ENCODE measurements at regions not wholly inside any gene's neighbourhood (a gene's known extent, or its start where the extent isn't known, plus 50 kb on each side); places are given as distances from the start of the nearest gene placed in this dataset.

- no peaks in the 10 kb centered on the region for H3K4me1 ChIP-seq (ENCODE audit: control insufficient read depth in 1 of 2, insufficient read depth in 2 of 2, low read length in 2 of 2)
- no TSS peak for BruUV-seq (replicated peaks)
- intact Hi-C loops (cut with micrococcal nuclease), result no loop called here
- H4K20me1 ChIP-seq (ENCODE audit: insufficient read depth), result no peaks in the 10 kb centered on the region
- no peaks in the 10 kb centered on the region for H3K9me3 ChIP-seq (ENCODE audit: control insufficient read depth in 1 of 2, insufficient read depth in 1 of 2, low read depth in 1 of 2, low read length in 2 of 2)
- no peak overlapping the region for H3K4me2 ChIP-seq (ENCODE audit: low read length)
- H3K9me2 ChIP-seq (ENCODE audit: insufficient read depth), result no peaks in the 10 kb centered on the region
- no peaks in the 10 kb centered on the region for H3K36me3 ChIP-seq (ENCODE audit: control insufficient read depth in 1 of 2, insufficient read depth in 2 of 2, low read length in 2 of 2)
- no peak overlapping the region for H3K4me3 ChIP-seq (replicated peaks in 1 of 2; ENCODE audit: low read depth in 1 of 2, low read length in 2 of 2)
- no peak for TF ChIP-seq ZNF274 (IDR thresholded peaks at IDR 0.05; ENCODE audit: low read depth, low read length)
- peak; percentile 73 for TF ChIP-seq REST (IDR thresholded peaks at IDR 0.05; ENCODE audit: low read depth)
- TF ChIP-seq TCF7L2 (IDR thresholded peaks at IDR 0.05; ENCODE audit: borderline replicate concordance, extremely low read depth, insufficient read depth, insufficient read length), result peak; percentile 27
- TF ChIP-seq EZH2phosphoT487 (IDR thresholded peaks at IDR 0.05; ENCODE audit: borderline replicate concordance), result no peak
- TF ChIP-seq CTCF (IDR thresholded peaks at IDR 0.05 in 2 of 3, conservative IDR thresholded peaks at IDR 0.05 in 1 of 3; ENCODE audit: borderline replicate concordance in 1 of 3, insufficient read depth in 1 of 3, low read depth in 2 of 3, low read length in 2 of 3), result peak in 2 of 3 experiments; percentile 30 to 46; a peak in 3 of 6 replicates
- 0 out of 2 replicates have a peak, but pooled peaks have one; percentile 11 for TF ChIP-seq RAD21 (IDR thresholded peaks at IDR 0.05; ENCODE audit: low read depth)
- RAD21 ChIA-PET (ENCODE audit: low non-redundant PET in 1 of 2, low total read pairs in 2 of 2, uncharacterized antibody in 2 of 2, unreplicated experiment in 2 of 2), result no interaction called here
- no peak overlapping the region for H3K9ac ChIP-seq (ENCODE audit: low read length)
- POLR2A ChIA-PET, result no interaction called here
- no peaks in the 10 kb centered on the region for H3K79me2 ChIP-seq (ENCODE audit: insufficient read depth, low read length)
- CTCF ChIA-PET, result no interaction called here
- no peak overlapping the region for H3K27ac ChIP-seq (ENCODE audit: low read depth, low read length)
- DNase-seq (ENCODE audit: low read depth, low spot score), result peak; percentile 10
- peaks cover 40% of the 10 kb centered on the region for H3K27me3 ChIP-seq (ENCODE audit: insufficient read depth, low read length)
- no peak overlapping the region for H2AFZ ChIP-seq (ENCODE audit: low read depth, low read length, poor library complexity, severe bottlenecking)
- ATAC-seq, result peak; percentile 59
Measured at GRCh38 chr7:133139350-133139749, 57.5 kb upstream of the CHCHD3 start.

Measured in HCT116 (cell line).